Testis (tissue), 2 donors: ENCODE measurements at regions not wholly inside any gene's neighbourhood (a gene's known extent, or its start where the extent isn't known, plus 50 kb on each side); places are given as distances from the start of the nearest gene placed in this dataset.

ENCODE experiments used
- POLR2A ChIP-seq: fragments of 450-650 bp; IDR thresholded peaks from one replicate; pipeline ENCODE4 v1.6.1; 2017; ENCODE audit warnings: antibody characterized with exemption, mild to moderate bottlenecking, moderate library complexity
- TF ChIP-seq, protein P1 (sequence below), 3 experiments: fragments of 450-650 bp in 2 of 3; fragments of 200-600 bp in 1 of 3; sonication (generic) in 1 of 3; IDR thresholded peaks; one replicate each; pipeline ENCODE4 v1.5.1; 2016 to 2019; ENCODE audit warnings: antibody characterized with exemption in 3 of 3, mild to moderate bottlenecking in 2 of 3, moderate library complexity in 1 of 3

DNA sequence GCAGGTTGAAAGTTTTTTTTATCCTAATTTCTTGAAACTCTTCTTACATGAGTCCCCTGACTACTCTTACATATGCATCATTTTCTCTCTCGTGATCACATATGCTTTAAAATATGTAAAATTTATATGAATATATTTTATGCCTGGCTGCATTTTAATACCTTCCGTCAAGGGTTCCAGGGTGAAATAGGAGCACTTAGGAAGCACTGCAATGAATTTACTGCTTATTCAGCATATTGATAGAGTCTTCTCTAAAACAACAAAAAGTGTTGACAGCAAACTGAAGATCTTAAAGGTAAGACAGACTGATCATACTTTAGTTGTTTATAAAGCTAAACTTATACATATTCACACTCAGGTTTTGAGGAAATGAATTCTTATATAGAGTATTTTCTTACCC lies 1191.6 kb upstream of the CRIM1 start:
- TF ChIP-seq, protein P1, sequence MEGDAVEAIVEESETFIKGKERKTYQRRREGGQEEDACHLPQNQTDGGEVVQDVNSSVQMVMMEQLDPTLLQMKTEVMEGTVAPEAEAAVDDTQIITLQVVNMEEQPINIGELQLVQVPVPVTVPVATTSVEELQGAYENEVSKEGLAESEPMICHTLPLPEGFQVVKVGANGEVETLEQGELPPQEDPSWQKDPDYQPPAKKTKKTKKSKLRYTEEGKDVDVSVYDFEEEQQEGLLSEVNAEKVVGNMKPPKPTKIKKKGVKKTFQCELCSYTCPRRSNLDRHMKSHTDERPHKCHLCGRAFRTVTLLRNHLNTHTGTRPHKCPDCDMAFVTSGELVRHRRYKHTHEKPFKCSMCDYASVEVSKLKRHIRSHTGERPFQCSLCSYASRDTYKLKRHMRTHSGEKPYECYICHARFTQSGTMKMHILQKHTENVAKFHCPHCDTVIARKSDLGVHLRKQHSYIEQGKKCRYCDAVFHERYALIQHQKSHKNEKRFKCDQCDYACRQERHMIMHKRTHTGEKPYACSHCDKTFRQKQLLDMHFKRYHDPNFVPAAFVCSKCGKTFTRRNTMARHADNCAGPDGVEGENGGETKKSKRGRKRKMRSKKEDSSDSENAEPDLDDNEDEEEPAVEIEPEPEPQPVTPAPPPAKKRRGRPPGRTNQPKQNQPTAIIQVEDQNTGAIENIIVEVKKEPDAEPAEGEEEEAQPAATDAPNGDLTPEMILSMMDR (IDR thresholded peaks at IDR 0.05): no peak
- no peak for TF ChIP-seq POLR2A
